ENCODE measurements at regions not wholly inside any gene's neighbourhood (a gene's known extent, or its start where the extent isn't known, plus 50 kb on each side); places are given as distances from the start of the nearest gene placed in this dataset.

DNA sequence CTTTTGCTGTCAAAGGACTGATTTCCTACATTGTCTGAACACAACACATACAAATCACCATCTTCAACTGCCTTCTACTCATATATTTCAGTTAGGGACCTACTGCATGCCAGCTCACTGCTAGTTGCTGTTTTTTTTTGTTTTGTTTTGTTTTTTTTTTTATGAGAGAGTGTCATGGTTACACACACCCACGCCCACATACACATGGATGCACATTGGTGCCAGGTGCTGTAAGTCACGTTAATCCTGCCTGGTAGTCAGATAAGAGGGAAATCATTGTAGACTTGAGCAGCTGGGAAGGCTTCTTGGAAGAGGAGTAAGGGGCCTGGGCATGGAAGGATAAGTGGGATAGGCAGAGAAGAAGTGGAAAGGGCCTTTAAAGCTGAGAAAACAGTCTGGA is 209.9 kb downstream of the TDRD15 start:
- TF ChIP-seq POLR2A (IDR thresholded peaks at IDR 0.05; ENCODE audit: low read depth, low read length) (no peak), SMC3 (IDR thresholded peaks at IDR 0.05; ENCODE audit: low read depth, low read length) (no peak), CHD1 (IDR thresholded peaks at IDR 0.05; ENCODE audit: low read depth, low read length) (no peak), RFX5 (IDR thresholded peaks at IDR 0.05; ENCODE audit: low read depth, low read length) (no peak), CEBPB (IDR thresholded peaks at IDR 0.05; ENCODE audit: low read depth, low read length) (no peak), BHLHE40 (IDR thresholded peaks at IDR 0.05; ENCODE audit: low read depth, low read length) (no peak), MXI1 (IDR thresholded peaks at IDR 0.05; ENCODE audit: borderline replicate concordance, low read depth, low read length) (no peak), RAD21 (IDR thresholded peaks at IDR 0.05; ENCODE audit: low read length) (no peak), FOS (IDR thresholded peaks at IDR 0.05; ENCODE audit: low read depth, low read length) (no peak)
- TF ChIP-seq, protein P1, sequence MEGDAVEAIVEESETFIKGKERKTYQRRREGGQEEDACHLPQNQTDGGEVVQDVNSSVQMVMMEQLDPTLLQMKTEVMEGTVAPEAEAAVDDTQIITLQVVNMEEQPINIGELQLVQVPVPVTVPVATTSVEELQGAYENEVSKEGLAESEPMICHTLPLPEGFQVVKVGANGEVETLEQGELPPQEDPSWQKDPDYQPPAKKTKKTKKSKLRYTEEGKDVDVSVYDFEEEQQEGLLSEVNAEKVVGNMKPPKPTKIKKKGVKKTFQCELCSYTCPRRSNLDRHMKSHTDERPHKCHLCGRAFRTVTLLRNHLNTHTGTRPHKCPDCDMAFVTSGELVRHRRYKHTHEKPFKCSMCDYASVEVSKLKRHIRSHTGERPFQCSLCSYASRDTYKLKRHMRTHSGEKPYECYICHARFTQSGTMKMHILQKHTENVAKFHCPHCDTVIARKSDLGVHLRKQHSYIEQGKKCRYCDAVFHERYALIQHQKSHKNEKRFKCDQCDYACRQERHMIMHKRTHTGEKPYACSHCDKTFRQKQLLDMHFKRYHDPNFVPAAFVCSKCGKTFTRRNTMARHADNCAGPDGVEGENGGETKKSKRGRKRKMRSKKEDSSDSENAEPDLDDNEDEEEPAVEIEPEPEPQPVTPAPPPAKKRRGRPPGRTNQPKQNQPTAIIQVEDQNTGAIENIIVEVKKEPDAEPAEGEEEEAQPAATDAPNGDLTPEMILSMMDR (conservative IDR thresholded peaks at IDR 0.05; ENCODE audit: low read depth, low read length) = no peak
- TF ChIP-seq, protein P2, sequence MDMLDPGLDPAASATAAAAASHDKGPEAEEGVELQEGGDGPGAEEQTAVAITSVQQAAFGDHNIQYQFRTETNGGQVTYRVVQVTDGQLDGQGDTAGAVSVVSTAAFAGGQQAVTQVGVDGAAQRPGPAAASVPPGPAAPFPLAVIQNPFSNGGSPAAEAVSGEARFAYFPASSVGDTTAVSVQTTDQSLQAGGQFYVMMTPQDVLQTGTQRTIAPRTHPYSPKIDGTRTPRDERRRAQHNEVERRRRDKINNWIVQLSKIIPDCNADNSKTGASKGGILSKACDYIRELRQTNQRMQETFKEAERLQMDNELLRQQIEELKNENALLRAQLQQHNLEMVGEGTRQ (IDR thresholded peaks at IDR 0.05; ENCODE audit: low read depth, low read length) = no peak
- TF ChIP-seq, protein P3, sequence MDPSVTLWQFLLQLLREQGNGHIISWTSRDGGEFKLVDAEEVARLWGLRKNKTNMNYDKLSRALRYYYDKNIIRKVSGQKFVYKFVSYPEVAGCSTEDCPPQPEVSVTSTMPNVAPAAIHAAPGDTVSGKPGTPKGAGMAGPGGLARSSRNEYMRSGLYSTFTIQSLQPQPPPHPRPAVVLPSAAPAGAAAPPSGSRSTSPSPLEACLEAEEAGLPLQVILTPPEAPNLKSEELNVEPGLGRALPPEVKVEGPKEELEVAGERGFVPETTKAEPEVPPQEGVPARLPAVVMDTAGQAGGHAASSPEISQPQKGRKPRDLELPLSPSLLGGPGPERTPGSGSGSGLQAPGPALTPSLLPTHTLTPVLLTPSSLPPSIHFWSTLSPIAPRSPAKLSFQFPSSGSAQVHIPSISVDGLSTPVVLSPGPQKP (IDR thresholded peaks at IDR 0.05; ENCODE audit: borderline replicate concordance, low read depth, low read length) = no peak

Measured in IMR-90 (cell line).